Activated effector memory CD4-positive, alpha-beta T cell treated with Interleukin-2 at 50 U/mL for 16 hours (primary cell): ENCODE measurements at regions not wholly inside any gene's neighbourhood (a gene's known extent, or its start where the extent isn't known, plus 50 kb on each side); places are given as distances from the start of the nearest gene placed in this dataset.
"Not testable (repeated sequence)": the region's sequence is repeated elsewhere in the genome, so short reads cannot be mapped to it uniquely, and the experiment has no call there.

Experiments
- DNase-seq: peaks from one replicate; pipeline ENCODE4 v3.0.0-alpha.2; 2020

DNA sequence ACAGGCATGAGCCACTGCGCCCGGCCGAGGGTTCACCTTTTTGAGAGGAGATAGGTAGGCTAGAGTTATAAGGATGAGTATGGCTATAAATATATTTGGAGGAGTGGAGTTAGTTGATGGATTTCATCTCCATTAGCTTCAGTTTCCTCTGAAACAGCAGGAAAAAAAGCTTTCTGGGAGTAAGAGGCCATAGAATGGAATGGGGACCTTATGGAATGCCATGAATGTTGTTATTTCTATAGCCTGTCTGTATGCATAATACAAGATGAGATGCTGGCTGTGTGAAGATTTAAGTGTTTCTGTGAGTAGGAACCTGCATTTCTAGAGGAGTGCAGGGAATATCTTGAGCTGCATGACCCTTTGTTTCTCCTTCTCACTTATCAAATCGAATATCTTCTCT, 114.9 kb upstream of the ARX start:
- no peak for DNase-seq

DNA sequence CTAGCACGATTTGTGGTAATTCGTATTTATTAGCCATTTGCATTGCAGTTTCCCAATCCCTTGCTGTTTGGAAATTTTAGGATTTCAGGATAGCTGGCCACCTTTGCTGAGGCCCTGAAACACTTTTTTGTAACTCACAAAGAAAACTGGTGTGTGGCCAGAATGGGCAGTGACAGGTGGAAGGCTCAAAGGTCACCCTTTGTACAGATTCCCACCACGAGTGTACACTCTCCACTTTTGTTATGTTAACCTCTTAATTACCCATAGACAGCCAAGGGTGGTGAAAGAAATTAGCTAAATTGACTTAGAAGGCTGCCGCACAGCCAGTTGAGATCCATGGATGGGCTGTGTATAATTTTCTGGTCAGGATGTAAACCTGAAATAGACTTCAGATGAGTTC, 109.7 kb upstream of the ARX start:
- DNase-seq: no peak

DNA sequence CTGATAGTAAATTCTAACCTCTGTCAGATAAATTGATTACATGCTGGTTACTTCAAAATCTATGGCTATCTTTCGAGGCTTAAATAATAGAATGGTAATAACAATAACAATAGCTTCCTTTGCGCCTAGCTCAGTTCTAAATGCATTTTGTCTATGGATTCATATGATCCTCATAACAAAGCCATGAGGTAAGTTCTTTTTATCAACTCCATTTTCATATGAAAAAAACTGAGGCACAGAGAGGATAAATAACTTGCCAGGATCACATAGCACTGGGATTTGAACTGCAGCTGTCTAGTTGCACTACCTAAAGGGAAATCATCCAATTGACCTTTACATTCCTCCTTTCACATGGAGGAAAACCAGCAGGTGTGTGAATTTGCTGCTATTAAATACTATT, 108.6 kb upstream of the ARX start:
- no peak for DNase-seq

DNA sequence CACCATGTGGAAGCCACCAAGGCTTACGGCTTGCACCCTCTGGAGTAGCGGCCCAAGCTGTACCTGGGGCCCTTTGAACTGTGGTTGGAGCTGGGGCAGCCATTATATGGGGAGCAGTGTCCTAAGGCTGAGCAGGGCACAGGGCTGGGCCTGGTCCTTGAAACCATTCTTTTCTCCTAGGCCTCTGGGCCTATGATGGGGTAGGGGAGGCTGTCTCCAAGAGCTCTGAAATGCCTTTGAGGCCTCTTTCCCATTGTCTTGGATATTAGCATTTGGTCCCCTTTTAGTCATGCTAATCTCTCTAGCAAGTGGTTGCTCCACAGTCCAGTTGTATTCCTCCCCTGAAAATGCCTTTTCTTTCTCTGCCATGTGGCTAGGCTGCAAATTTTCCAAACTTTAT, 96.4 kb upstream of the ARX start:
- DNase-seq: no peak

DNA sequence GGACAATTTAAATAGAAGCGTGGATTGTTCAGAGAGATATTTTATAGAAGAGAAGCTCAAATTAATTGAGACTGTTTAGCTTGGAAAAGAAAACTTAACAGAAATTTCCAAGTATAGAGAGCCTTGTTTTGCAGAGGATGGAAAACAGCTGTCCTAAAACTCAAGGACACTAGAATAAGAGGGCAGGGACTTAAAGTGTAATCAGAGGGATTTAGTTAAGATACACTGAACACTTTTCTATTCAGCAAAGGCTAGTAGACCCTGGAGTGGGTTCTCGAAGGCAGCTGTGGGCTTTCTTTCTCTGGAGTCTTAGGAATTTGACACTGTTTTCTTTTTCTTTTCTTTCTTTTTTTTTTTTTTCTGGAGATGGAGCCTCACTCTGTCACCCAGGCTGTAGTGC, 92.7 kb upstream of the ARX start:
- DNase-seq: no peak

DNA sequence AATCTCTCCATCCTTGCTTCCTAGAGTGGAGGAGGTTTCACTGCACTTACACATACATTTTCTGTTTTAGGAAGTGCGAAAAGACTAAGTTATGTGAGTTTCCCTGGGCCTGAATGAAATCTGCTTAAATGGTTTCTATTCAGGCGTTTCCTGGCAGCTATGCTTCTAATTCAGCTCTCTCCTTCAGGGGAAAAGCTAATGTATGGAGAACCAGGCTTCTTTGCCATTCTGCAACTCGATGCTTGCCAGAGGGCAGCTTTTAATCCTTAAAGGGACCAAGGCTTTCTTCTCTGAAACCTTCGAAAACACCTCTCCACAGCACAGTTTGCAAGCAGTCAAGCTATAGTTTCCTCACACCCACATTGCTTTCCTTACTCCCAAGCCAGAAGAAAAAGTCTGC, 89.5 kb upstream of the ARX start:
- DNase-seq: no peak

DNA sequence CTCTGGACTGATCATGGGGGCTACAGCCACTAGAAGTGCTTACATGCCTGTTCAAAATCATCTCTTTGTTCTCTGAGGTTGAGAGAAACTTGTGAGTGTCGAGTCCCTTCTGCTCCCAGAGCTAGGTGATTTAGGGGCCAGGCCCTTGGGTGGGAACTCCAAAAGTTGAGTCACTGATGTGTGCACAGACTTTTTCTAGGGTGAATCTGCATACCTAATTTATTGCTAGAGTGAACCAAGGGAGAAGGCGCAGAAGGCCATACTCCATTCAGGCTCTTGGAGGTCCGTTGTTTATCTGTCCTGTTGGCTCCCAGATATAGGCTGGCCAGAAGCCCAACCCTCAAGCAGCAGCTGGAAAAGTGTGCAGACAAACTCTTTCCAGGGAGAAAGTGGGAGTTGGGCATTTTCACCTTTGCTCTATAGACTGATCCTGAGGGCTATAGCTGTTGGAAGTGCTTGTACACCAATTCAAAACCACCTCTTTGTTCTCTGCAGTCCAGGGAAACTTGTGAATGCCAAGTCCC, 80.8 kb upstream of the ARX start:
- DNase-seq: no peak

DNA sequence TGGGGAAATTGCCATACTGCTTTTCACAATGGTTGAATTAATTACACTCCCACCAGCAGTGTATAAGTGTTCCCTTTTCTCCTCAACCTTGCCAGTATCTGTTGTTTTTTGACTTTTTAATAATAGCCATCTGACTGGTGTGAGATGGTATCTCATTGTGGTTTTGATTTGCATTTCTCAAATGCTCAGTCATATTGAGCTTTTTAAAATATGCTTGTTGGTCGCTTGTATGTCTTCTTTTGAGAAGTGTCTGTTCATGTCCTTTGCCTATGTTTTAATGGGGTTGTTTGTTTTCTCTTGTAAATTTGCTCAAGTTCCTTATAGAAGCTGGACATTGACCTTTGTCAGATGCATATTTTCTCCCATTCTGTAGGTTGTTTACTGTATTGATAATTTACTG, 75.4 kb upstream of the ARX start:
- DNase-seq: not testable (repeated sequence)

DNA sequence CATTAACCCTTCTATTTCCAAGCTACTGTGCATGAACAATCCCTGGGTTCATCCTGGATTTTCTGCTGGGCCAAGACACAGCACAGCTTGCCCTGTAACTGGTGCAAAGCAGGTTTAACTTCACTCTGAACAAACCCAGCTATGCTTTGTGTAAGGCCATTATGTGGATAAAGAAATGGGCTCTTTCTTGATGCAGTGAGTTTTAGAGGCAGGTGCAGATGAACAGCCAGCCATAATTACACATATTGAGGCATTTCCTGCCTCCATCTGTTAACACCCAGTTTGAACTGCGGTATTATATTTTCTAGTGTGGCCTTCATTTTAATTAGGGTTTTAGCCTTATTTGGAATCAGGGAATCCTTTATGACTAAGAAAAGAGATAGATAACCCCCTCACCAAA, 68.7 kb upstream of the ARX start:
- no peak for DNase-seq

DNA sequence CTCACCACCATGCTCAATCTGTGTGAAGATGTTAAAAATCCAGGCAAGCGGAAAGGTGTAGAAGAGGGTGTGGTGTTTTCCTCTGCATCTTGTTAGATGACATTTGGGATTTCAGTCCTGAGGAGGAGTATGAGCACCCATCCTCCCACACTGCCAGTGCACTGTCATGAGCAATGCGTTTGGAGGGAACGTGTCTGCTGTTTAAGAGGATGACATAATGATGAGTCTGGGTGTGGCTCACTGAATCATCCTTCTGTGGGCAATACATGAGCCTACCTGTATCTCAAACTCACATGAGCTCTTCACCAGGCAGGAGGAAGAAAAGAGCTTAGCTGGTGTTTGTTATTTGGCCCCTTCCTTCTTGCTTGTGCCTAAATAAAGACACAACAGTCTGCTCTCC, 67.9 kb upstream of the ARX start:
- DNase-seq: no peak

DNA sequence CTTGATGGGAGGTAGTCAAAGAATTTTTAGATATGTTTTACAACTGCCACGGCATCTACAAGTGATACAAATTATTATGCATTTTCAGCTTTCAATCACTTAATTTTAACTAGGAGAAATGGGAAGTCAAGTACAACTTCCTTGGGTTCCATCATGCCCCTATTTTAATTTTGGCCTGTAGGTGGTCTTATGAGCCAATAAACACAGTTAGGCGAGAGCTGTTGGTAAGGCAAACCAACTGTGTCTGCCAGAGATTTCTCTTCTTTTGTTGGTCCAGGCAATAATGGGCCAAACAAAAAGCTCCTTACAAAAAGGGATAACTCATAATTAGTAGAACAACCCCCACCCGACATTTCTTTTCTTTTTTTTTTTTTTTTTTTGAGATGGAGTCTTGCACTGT, 63.3 kb upstream of the ARX start:
- no peak for DNase-seq

DNA sequence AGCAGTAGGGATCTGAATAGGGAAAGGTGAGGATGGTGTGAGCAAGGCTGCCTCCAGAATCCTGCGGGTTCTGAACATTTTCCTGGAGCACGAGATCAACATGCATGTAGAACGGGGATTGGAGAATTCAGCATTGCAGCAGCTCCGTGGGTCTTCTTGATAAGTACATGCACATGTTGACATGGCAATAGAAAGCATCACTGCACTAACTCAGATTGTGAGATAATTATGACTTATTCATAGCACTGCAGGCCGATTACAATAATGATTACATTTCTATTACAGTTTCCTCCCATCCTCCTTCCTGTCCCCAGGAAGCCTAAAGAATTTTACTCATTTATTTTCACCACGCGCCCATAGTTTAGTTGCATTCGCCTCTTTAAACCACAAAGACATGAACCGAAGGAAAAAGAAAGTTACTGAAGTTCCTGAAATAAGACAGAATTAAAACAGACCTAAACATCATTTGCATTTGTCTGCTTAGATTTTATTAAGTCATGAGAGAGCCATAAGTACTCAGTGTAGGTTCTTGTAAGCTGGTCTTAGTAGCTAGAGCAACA, 61.3 kb upstream of the ARX start:
- no peak for DNase-seq

DNA sequence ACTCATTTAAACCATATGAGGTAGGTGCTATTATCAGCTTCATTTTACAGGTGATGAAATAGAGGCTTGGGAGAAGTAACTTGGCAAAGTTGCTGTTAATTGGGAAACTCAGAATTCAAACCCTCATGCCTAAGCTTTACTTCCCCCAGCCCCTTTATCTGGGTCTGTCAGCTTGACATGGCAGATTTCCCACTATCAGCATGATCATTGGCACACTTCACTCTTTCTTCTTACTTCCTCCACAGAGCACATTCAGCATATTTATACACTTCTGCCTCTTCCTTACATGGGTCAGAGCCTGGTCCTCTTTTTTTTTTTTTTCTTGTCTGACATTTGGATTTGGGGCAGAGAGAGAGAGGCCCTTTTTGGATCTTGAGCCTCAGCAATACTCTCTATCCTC, 56.5 kb upstream of the ARX start:
- no peak for DNase-seq

DNA sequence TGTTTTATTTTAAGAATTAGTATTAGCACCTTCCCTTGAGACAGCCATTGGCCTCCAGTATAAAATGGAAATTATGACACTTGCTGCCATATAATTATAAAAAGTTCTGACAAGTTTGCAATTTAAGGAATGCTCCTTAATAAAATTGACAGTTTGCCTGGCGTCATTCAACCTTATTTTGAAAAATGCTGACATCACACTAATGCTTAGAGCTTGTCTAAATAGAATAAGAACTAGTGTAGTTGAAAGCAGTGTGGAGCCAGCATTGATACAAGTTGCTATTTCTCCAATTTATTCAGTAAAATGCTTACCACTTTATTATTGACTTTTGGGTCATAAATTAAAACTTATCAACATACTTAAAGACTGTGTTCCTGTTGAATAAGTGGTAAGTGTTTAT, 54.3 kb upstream of the ARX start:
- no peak for DNase-seq

DNA sequence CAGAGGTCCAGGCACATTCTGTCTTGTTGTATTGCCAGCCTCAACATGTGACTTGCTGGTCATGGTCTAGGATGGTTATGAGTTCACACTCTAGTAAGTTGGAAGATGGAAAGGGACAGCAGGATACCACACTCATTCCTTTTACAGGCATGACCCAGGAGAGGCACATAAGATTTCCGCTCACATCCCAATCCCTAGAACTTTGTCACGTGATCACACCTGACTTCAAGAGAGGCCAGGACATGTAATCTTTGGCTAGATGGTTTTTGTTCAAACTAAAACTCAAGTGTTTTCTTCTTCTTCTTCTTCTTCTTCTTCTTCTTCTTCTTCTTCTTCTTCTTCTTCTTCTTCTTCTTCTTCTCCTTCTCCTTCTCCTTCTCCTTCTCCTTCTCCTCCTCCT, 53.4 kb upstream of the ARX start:
- DNase-seq: no peak

DNA sequence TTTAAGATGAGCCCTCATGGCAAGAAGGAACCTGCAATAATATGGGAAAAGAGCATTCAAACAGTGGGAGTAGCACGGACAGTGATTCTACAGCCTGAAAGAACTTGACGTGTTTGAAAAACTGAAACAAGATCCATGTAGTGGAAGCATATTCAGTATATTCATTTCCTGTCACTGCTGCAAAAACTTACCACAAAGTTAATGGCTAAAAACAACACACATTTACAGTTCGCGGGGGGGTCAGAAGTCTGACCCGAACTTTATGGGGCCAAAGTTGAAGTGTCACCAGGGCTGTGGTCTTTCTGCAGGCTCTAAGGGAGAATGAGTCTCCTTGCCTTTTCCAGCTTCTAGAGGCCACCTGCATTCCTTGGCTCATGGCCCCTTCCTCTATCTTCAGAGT, 52.6 kb upstream of the ARX start:
- DNase-seq: no peak

DNA sequence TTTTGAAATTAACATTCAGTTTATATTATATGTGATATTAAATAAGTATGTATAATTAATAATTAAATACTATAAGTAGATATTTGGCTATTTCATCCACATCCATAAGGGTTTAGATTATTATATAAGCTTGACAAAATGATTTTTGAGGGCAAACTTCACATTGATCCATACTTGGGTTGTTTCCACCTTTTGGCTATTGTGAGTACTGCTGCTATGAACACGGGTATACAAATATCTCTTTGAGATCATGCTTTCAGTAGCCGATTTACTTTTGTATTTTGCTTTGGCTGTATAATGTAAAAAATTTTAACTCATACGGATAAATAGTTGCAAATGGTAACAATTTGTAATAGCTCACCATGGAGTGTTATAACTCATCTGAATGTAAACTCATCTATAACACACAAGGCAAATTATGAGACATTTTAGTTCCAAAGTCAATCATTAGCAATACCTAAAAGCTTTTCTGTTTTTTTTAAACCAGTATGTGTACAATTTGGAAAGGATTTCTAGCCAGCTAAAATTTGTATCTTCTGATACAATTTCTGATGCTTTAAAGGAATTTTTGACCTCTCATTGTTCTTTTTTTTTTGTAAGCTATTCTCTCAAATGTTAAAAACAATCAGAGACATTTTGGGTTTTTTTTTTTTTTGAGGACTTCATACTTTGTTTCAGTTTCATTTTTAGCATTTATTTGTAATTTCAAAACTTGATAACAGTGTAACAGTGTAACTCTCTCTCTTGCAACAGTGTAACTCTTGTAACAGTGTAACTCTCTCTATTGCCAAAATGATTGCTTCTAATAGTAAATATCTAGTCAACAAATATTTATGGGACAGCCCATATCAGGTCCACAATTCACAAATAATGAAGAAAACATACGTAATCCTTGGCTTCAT, 51.8 kb upstream of the ARX start:
- DNase-seq: no peak

DNA sequence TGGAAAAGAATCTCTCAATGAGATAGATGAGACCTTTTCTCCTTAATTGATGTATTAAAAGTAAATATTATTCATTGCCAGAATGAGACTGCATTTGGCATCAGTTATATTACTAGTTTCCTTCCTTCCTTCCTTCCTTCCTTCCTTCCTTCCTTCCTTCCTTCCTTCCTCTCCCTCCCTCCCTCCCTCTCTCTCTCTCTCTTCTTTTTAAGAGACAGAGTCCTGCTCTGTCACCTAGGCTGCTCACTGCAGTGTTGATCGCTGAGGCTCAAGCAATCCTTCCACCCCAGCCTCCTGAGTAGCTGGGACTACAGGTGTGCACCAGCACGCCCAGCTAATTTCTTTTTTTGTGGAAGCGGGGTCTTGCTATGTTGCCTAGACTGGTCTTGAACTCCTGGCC, 50.4 kb upstream of the ARX start:
- DNase-seq: no peak
